HG02884 (cell line): ENCODE measurements at regions not wholly inside any gene's neighbourhood (a gene's known extent, or its start where the extent isn't known, plus 50 kb on each side); places are given as distances from the start of the nearest gene placed in this dataset.
"Not testable (repeated sequence)": the region's sequence is repeated elsewhere in the genome, so short reads cannot be mapped to it uniquely, and the experiment has no call there.

Source experiments
- ATAC-seq: cut with Tn5 transposase; IDR thresholded peaks from one replicate; pipeline ENCODE4 v1.9.1; 2021; ENCODE audit warnings: mild to moderate bottlenecking, moderate library complexity; ENCODE audit not compliant: unreplicated experiment

- no peak for ATAC-seq
Observed at GRCh38 chr18:40347261-40347660, 1607.8 kb upstream of the PIK3C3 start.

- no peak for ATAC-seq
Observed at GRCh38 chr18:40346146-40346545, 1608.9 kb upstream of the PIK3C3 start.

DNA sequence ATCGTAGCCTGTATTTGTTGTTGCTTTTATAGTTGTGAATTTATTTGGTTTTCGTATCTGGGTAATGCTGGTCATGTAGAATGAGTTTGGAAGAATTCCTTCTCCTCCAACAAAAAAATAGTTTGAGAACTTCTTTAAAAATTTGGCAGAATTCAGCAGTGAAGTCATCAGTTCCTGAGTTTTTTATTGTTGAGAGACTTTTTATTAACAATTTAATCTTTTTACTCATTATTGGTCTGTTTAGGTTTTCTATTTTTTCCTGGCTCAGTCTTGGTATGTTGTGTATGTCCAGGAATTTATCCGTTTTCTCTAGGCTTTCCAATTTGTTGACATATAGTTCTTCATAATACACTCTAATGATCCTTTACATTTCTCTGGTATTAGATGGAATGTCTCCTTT is 1613.3 kb upstream of the PIK3C3 start:
- ATAC-seq: no peak

GRCh38 chr18:40338284-40338683 is 1616.8 kb upstream of the PIK3C3 start:
- ATAC-seq: no peak

GRCh38 chr18:40326985-40327384 is 1628.0 kb upstream of the PIK3C3 start:
- no peak for ATAC-seq

DNA sequence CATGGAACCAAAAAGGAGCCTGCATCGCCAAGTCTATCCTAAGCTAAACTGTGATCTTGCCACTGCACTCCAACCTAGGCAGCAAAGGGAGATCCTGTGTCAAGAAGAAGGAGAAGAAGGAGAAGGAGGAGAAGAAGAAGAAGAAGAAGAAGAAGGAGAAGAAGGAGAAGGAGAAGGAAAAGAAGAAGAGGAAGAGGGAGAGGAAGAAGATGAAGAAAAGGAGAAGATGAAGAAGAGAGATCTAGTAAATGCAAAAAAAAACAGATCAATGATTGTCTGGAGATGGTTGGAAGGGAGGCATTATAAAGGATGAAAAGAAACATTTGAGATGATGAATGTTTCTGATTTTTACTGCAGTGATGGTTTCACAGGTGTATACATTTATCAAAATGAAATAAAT is 1629.0 kb upstream of the PIK3C3 start:
- ATAC-seq: no peak

- no peak for ATAC-seq
Observed at GRCh38 chr18:40314199-40314598, 1640.8 kb upstream of the PIK3C3 start.

DNA sequence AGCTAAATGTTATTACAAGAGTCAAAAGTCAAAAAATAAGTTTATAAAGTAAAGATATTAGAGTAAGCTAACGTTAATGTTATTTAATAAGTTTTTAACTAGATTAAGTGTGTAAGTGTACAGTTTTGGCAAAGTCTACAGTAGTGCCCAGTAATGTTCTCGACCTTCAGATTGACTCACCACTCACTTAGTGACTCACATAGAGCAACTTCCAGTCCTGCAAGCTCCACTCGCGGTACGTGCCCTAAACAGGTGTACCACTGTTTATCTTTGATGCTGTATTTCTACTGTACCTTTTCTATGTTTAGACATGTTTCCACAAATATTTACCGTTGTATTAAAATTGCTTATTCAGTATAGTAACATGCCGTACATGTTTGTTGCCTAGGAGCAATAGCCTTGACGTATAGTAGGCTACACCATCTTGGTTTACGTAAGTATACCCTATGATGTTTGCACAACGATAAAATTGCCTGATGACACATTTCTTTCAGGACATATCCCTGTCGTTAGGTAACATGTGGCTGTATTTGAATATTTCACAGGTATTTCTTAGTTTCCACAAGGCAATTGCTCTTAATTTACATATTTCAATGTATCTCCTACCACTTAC is 1641.9 kb upstream of the PIK3C3 start:
- ATAC-seq: no peak

GRCh38 chr18:40307627-40308026 is 1647.4 kb upstream of the PIK3C3 start:
- ATAC-seq: no peak

DNA sequence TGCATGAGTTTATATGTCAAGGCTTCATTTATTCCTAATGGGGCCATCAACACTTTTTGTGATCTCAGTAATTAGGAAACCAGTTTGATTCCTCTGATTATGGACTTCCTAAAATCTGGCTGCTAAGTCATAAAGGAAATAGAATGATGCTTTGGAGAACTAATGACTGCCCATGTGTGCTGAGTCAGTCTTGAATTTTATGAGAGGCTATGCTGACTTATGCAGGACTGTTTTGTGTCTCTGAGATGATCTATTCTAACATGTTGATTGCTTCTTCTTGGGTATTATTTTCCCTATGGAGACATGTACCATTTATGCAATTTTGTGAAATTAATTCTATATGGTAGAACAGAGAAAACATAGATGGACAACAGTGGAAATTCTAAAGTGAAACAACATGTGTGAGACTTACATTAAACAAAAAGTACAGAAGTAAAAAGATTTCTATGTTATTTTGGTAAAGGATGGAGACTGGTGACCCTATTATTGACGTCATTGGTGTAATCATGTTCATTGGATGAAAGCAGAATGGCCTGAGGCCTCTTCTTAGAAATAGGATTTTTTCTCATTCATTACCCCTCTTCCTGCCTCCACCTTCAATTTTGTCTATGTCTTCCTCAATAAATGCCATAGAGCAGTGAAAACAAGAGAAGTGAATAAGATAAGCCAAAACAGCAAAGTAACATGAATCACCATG is 1658.2 kb upstream of the PIK3C3 start:
- no peak for ATAC-seq

DNA sequence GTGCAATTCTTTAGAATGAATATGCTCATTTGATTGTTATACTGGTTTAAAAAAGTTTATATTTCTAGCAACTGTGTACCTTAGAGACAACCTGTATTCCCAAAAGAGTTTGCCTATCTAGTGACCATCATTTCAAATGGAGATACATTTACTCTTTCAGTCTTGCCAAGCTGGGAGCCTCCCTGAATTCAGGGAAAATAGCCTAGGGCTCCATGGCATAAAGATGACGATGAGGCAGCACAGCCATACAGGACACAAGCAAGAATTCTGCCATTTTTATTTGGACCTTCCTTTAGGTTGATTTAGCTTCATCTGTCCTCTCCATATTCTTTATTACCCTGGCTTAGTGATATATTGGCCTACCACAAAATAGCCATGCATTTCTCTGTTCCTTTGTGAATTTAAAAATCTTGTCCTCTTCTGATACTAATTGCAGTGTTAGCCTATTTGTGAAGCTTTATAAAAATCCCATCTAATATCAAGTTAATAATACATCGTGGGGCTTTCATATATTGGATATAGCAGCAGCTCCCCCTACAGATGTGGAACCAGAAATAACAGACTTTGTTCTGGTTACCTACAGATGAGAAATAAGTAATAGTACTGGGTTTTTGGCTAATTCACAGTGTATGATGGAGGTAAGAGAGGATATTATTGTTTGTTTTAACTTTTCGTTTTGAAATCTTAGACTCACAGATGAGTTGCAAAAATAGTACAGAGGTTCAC is 1661.9 kb upstream of the PIK3C3 start:
- ATAC-seq: no peak

DNA sequence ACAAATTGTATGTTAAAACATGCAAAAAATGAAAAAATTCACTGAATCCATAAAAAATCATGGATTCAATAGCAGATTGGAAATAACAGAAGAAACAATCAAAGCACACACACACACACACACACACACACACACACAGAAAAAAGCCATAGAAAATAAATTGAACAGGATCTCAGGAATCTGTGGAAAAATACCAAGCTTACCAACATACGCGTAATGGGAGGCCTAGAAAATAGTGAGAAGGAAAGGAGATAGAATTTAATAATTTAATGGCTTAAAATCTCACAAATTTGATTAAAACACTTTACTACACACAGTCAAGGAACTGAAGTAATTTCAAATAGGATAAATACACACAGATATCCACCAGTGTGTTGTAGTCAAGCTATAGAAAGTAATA is 1671.5 kb upstream of the PIK3C3 start:
- no peak for ATAC-seq

DNA sequence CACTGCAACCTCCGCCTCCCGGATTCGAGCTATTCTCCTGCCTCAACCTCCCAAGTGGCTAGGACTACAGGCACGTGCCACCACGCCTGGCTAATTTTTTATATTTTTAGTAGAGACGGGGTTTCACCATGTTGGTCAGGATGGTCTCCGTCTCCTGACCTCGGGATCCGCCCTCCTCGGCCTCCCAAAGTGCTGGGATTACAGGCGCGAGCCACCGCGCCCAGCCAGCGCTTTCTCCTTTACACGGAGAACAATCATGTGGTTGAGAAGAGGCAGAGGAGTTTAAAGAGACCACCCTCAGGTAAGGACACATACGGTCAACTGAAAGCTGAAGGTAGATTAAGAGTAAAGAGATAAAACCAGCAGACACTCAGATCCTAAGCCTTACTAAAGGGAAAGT is 1673.7 kb upstream of the PIK3C3 start:
- not testable (repeated sequence) for ATAC-seq

DNA sequence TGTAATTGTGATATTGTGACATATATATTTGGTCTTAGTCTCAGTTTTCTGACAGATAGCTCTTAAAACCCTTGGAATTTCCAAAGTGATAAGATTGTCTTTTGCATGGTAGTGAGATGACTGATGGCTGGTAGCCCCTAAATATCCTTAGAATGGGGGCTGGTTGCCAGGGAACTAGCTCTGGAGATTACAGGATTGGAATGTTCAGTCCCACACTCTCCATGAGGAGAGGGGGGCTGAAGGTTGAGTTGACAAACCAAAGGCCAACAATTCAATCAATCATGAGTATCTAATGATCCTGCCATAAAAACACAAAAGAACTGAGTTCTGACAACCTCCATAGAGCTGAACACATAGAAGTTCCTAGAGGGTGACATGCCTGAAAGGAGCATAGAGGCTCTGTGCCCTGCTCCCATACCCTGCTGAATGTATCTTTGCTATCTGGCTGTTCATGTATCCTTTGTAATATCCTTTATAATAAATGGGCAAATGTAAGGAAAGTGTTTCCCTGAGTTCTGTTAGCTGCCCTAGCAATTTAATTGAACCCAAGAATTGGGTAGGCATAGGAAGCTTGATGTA is 1680.3 kb upstream of the PIK3C3 start:
- ATAC-seq: no peak

GRCh38 chr18:40272630-40273231 is 1682.3 kb upstream of the PIK3C3 start:
- no peak for ATAC-seq

DNA sequence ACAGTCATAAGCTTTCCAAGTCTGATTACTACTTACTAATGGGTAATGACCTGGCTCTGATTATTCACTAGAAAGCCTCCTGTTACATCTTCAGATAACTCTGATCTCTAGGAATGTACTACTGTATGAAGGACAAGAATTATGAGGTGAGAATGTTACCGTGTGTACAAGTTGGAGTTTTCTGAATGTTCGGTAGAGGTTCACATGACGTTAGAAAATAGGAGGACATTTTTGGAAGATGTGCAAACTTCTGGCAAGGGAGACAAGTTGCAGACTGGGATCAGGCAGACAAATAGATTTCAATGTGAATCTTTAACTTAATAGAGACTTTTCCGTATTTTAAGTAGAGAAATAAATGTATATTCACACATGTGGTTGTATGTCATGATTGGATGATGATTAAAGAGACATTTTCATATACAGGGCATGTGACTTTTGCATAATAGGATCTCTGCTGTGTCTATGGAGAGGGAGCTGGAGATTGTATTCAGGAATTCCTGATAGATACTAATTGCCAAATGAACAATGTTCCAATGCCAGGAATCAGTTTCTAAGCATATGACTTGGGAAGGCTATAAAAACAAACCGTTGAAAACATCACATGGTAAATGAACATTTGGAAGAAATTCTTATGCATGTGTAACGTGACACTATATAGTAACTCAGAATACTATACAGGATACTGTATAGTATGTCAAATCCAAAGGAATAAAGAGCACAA is 1695.8 kb upstream of the PIK3C3 start:
- ATAC-seq: no peak

- ATAC-seq: no peak
Observed at GRCh38 chr18:40258311-40258710, 1696.7 kb upstream of the PIK3C3 start.

DNA sequence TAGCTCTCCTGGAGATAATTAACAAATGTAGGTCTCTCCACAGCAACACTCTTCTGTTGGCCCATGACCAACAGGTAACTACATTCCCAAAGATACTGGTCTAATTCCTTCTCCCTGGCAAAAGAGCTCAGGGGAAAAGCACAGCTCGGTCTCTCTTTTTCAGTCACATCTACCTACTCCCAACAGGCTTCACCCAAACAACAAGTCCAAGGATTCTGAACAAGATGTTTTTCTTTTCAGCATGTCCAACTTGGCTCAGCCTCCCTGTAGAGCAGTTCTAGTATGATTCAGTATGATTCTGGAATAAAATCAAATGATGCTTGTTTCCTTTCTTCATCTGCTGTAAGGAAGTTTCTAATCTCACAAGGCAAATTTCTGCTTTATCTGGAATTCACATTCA is 1704.8 kb upstream of the PIK3C3 start:
- ATAC-seq: no peak

- no peak for ATAC-seq
Observed at GRCh38 chr18:40249390-40250080, 1705.5 kb upstream of the PIK3C3 start.

DNA sequence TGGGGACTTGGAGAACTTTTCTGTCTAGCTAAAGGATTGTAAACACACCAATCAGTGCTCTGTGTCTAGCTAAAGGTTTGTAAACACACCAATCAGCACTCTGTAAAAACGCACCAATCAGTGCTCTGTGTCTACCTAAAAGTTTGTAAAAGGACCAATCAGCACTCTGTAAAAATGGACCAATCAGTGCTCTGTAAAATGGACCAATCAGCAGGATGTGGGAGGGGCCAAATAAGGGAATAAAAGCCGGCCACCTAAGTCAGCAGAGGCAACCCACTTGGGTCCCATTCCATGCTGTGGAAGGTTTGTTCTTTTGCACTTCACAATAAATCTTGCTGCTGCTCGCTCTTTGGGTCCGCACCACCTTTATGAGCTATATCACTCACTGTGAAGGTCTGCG is 1709.4 kb upstream of the PIK3C3 start:
- not testable (repeated sequence) for ATAC-seq
